ENCODE measurements at regions not wholly inside any gene's neighbourhood (a gene's known extent, or its start where the extent isn't known, plus 50 kb on each side); places are given as distances from the start of the nearest gene placed in this dataset.

- TF ChIP-seq POLR2A (IDR thresholded peaks at IDR 0.05; ENCODE audit: low read depth, low read length), result no peak
- TF ChIP-seq TAF1 (IDR thresholded peaks at IDR 0.05; ENCODE audit: low read depth, low read length), result no peak
- TF ChIP-seq POLR2AphosphoS5 (IDR thresholded peaks at IDR 0.05; ENCODE audit: low read depth, low read length), result no peak
- TF ChIP-seq SPI1 (IDR thresholded peaks at IDR 0.05; ENCODE audit: low read depth, low read length), result no peak
- TF ChIP-seq POU2F2 (IDR thresholded peaks at IDR 0.05; ENCODE audit: low read depth, low read length), result no peak
- no peak for TF ChIP-seq PAX5 (IDR thresholded peaks at IDR 0.05; ENCODE audit: insufficient read depth, low read length, severe bottlenecking)
These were observed 223.7 kb upstream of the DIPK2B start for GRCh38 chrX:45424326-45424725.
